Endodermal cell (in vitro differentiated cells): ENCODE measurements at regions not wholly inside any gene's neighbourhood (a gene's known extent, or its start where the extent isn't known, plus 50 kb on each side); places are given as distances from the start of the nearest gene placed in this dataset.

Experiments
- DNase-seq: peaks from one replicate; pipeline ENCODE4 v3.0.0-alpha.2; 2017
- H3K27ac ChIP-seq: 2 replicates; pipeline ENCODE4 v1.5.1; 2013; ENCODE audit warnings: mild to moderate bottlenecking, low read depth, low read length, moderate library complexity
- H3K27me3 ChIP-seq: 2 replicates; pipeline ENCODE4 v1.6.1; 2013; ENCODE audit warnings: mild to moderate bottlenecking, low read length, moderate library complexity; ENCODE audit not compliant: insufficient read depth, control insufficient read depth, poor library complexity, severe bottlenecking
- H3K36me3 ChIP-seq: 2 replicates; pipeline ENCODE4 v1.7.0; 2013; ENCODE audit warnings: mild to moderate bottlenecking, low read length, moderate library complexity; ENCODE audit not compliant: control insufficient read depth, insufficient read depth
- H3K4me1 ChIP-seq: one replicate; pipeline ENCODE4 v1.7.0; 2013; ENCODE audit warnings: low read length; ENCODE audit not compliant: control insufficient read depth, insufficient read depth
- H3K4me3 ChIP-seq: 2 replicates; pipeline ENCODE4 v1.5.1; 2013; ENCODE audit warnings: mild to moderate bottlenecking, low read length, moderate library complexity
- H3K9ac ChIP-seq: 2 replicates; pipeline ENCODE4 v1.6.1; 2013; ENCODE audit warnings: mild to moderate bottlenecking, low read length, moderate library complexity; ENCODE audit not compliant: poor library complexity, severe bottlenecking; ENCODE audit errors: extremely low read depth
- H3K9me3 ChIP-seq: 2 replicates; pipeline ENCODE4 v1.6.1; 2013; ENCODE audit warnings: mild to moderate bottlenecking, low read length, moderate library complexity; ENCODE audit not compliant: control insufficient read depth
- H3K27ac Mint-ChIP-seq: 2 replicates; pipeline ENCODE4 v1.8.0; 2020; ENCODE audit warnings: mixed read lengths
- H3K27me3 Mint-ChIP-seq: 2 replicates; pipeline ENCODE4 v1.8.0; 2021; ENCODE audit warnings: mild to moderate bottlenecking, mixed read lengths; ENCODE audit not compliant: insufficient read depth
- H3K36me3 Mint-ChIP-seq: 2 replicates; pipeline ENCODE4 v1.8.0; 2020; ENCODE audit warnings: low read depth, mixed read lengths
- H3K4me1 Mint-ChIP-seq: 2 replicates; pipeline ENCODE4 v1.8.0; 2020; ENCODE audit warnings: mixed read lengths
- H3K4me3 Mint-ChIP-seq: 2 replicates; pipeline ENCODE4 v1.8.0; 2020; ENCODE audit warnings: mild to moderate bottlenecking, moderate library complexity, mixed read lengths
- H3K9me3 Mint-ChIP-seq: 2 replicates; pipeline ENCODE4 v1.8.0; 2020; ENCODE audit warnings: mild to moderate bottlenecking, mixed read lengths
- CTCF ChIP-seq: fragments of 200-600 bp; sonication (generic); conservative IDR thresholded peaks from 2 replicates; pipeline ENCODE4 v1.5.0; 2021; ENCODE audit warnings: antibody characterized with exemption, mild to moderate bottlenecking
- WGBS, 2 experiments: methylation state at CpG; one replicate each; pipeline versions ENCODE4 v1.1.5 to v1.1.7; 2013; ENCODE audit warnings: missing lambda C conversion rate in 2 of 2, mixed read lengths in 1 of 2; ENCODE audit not compliant: insufficient coverage in 1 of 2, insufficient read length in 1 of 2; 5-methylcytosine and 5-hydroxymethylcytosine counted together

DNA sequence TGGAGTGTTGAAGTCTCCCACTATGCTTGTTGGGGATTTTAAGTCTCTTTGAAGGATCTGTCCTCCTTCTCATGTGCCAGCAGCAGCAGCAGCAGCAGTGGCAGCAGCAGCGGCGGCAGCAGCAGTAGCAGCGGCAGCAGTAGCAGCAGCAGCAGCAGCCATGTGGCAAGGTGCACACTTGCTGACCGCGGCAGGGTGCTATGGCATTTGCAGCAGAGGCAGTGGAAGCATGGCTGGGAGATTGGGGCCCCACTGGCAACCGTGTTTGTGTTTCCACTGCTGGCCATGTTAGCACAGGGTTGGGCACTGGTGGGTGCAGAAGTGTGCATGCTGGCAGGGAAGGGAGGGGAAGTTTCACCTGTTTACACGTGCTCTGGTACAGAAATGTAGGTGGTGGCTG is 280.1 kb downstream of the NUP35 start:
- Mint-ChIP-seq H3K27me3 (no peaks in the 10 kb centered on the region), H3K4me1 (no peaks in the 10 kb centered on the region), H3K9me3 (peaks cover 6% of the 10 kb centered on the region), H3K36me3 (no peaks in the 10 kb centered on the region), H3K27ac (no peak overlapping the region), H3K4me3 (no peak overlapping the region)
- Histone ChIP-seq H3K9ac (no peak overlapping the region), H3K27ac (no peak overlapping the region), H3K4me3 (no peak overlapping the region), H3K27me3 (no peaks in the 10 kb centered on the region), H3K4me1 (no peaks in the 10 kb centered on the region), H3K36me3 (no peaks in the 10 kb centered on the region), H3K9me3 (no peaks in the 10 kb centered on the region)
- WGBS, 2 experiments: 90 to 100% methylated on average over 5 to 7 of the region's 7 CpGs
- no peak for DNase-seq
- TF ChIP-seq CTCF: no peak

- Mint-ChIP-seq H3K4me1 (no peaks in the 10 kb centered on the region), H3K9me3 (peaks cover 8% of the 10 kb centered on the region), H3K27me3 (no peaks in the 10 kb centered on the region), H3K36me3 (no peaks in the 10 kb centered on the region), H3K4me3 (no peak overlapping the region), H3K27ac (no peak overlapping the region)
- Histone ChIP-seq H3K9me3 (no peaks in the 10 kb centered on the region), H3K27ac (no peak overlapping the region), H3K4me1 (no peaks in the 10 kb centered on the region), H3K27me3 (no peaks in the 10 kb centered on the region), H3K36me3 (no peaks in the 10 kb centered on the region), H3K9ac (no peak overlapping the region), H3K4me3 (no peak overlapping the region)
- 0% methylated on average over 1 of the region's 1 CpG for WGBS, 2 experiments
- no peak for DNase-seq
- TF ChIP-seq CTCF: no peak
Observed at GRCh38 chr2:183408562-183408961, 284.3 kb downstream of the NUP35 start.

DNA sequence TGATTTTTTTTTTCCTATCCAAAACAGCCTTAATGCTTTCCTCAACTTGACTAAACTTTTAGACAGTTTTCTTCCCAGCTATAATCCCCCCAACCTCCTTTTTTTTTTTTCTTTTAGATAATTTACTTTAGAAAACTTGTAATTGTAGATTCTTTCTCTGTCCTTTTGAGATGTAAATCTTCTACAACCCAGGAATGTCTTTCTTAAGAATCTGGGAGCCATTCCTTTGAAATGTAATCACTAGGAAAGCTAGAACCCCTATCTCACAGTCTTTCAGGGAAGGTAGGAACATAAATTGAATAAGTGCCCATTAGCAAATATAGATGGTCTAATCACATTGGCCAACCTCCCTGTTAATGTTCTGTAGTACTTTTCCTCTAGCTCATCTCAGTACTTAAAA is 285.4 kb downstream of the NUP35 start:
- Mint-ChIP-seq H3K9me3 (peaks cover 7% of the 10 kb centered on the region), H3K4me3 (no peak overlapping the region), H3K4me1 (no peaks in the 10 kb centered on the region), H3K27me3 (no peaks in the 10 kb centered on the region), H3K36me3 (no peaks in the 10 kb centered on the region), H3K27ac (no peak overlapping the region)
- no peaks in the 10 kb centered on the region for H3K27me3 ChIP-seq
- H3K9ac ChIP-seq: no peak overlapping the region
- no peaks in the 10 kb centered on the region for H3K9me3 ChIP-seq
- no peak for DNase-seq
- no peak for TF ChIP-seq CTCF
- H3K27ac ChIP-seq: no peak overlapping the region
- no peak overlapping the region for H3K4me3 ChIP-seq
- no peaks in the 10 kb centered on the region for H3K4me1 ChIP-seq
- no peaks in the 10 kb centered on the region for H3K36me3 ChIP-seq
